ENCODE measurements at regions not wholly inside any gene's neighbourhood (a gene's known extent, or its start where the extent isn't known, plus 50 kb on each side); places are given as distances from the start of the nearest gene placed in this dataset.

DNA sequence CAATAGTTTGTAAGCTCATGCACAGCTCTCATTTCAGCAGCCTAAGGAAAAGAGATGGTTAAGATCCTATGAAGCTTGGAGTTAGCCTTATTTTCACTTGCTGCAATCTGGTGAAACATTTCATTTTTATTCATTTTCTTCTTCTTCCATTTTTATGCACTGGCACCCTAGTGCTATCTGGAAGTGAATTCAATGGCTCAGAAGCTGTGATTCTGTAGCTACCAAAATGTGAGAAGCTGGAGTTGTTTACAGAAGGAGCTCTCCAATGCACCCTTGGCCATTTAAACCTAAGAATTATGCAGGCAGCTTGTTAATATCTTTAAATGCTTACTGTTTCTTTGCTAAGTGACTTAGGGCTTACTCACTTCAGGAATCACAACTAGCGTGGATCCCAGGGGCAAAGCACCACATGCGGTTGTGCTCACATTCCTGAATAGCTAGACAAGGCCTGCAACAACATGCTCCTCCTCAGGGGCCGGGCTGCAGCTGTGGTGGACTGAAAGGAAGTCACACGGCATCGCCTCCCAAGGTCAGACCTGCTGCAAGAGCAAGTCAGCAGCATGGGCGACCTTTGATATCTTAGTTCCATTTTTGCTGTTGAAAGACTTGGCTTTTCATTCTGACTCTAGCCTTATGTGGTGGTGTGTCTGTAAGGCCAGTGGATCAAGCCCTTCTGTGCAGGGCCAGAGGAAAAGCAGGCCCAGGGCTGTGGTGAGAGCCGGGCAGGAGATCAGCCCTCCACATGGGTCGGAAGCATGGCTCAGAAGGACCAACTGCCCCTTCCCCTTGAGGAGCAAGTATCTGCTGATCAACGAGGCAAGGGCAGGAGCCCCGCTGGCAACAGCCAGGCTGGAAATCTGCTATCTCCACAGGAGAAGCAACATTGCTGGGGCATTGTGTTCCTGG lies 91.9 kb upstream of the MBL2 start:
- no peak for DNase-seq

DNA sequence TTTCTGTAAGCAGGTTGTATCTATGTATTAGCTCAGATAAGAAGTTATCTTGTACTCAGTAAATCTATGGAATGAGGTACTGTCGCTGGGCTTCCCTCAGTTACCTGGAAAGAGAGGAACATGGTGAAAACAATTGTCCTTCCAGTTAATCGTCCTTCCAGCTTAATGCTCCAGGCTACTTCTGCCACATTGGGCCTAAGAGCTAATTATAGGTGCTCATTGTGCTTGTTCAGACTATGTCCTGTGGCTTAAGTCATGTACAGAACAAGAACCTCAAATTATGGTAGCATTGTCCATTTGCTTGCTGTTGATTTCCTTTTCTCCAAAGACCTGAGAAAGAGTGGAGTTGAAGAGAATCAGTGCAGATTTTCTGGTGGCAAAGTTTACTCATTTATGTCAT lies 86.1 kb upstream of the MBL2 start:
- DNase-seq = no peak

DNA sequence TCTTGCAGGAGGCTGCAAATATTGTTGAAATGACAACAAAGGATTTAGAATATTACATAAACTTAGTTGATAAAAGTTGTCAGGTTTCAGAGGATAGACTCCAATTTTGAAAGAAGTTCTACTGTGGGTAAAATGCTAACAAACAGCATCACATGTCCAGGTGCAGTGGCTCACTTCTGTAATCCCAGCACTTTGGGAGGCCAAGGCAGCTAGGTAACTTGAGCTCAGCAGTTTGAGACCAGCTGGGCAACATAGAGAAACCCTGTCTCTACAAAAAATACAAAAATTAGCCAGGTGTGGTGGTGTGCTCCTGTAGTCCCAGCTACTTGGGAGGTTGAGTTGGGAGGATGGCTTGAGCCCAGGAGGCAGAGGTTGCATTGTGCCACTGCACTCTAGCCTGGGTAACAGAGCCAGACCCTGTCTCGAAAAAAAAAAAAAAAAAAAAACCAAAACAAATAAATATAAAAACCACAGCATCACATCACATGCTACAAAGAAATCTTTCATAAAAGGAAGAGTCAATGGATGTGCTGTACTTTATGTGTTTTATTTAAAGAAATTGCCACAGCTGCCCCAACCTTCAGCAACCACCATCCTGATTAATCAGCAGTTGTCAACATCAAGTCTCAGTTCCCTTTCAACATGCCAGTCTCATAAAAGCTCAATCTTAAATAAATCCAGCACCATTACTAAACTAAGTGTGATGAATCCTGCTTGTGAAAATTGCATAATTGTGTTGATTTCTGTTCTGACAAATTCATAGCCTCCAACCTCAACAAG lies 83.2 kb upstream of the MBL2 start:
- no peak for DNase-seq

DNA sequence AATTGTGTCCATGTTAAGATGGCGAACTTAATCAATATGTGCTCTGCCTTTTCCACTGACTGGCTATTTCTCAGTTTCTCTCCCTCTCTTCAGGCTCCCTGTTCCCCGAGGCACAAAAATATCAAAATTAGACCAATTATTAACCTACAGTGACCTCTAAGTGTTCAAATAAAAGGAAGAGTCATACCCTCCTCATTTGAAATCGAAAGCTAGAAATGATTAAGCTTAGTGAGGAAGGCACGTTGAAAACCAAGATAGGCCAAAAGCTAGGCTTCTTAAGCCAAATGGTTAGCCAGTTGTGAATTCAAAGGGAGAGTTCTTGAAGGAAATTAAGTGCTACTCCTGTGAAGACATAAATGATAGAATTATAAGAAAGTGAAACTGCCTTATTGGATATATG lies 81.1 kb upstream of the MBL2 start:
- no peak for DNase-seq

DNA sequence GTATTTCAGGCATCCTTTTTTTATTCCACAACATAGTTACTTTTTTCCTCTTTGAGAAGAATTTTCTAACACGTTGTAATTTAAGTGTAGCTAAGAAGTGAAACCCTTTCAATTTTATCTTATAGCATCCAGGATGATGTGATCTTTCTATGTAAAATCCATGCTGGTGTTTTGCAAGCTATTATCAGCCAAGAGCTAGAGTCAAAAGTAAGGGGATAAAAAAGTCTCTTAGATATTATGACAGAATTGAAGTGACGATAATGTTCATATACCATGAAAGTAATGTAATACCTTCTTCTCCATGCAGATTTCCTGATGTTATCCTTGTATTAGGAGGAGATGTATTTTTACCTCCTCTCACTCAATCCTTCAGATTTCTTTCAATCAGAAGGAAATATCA lies 64.2 kb upstream of the MBL2 start:
- no peak for DNase-seq

All from NCI-H1092 treated with DMSO at 0.1 percent for 48 hours (cell line).